Pancreas (tissue), 10 donors: ENCODE measurements at regions not wholly inside any gene's neighbourhood (a gene's known extent, or its start where the extent isn't known, plus 50 kb on each side); places are given as distances from the start of the nearest gene placed in this dataset.

Experiments
- ATAC-seq, 4 donors: fragments of 200-7000 bp; cut with Tn5 transposase; one replicate each; pipeline versions ENCODE4 v1.8.0 to v1.9.1; 2020; ENCODE audit warnings: mild to moderate bottlenecking in 4 of 4, moderate library complexity in 4 of 4
- DNase-seq, 6 donors: peaks; one replicate each; pipeline ENCODE4 v3.0.0-alpha.2; 2020
- FAIRE-seq: peaks from 2 replicates; lab custom pipeline; 2012; peaks lifted over from hg19 to GRCh38; lab: Jason Lieb, UNC
- H3K27ac ChIP-seq, 4 donors: fragments of 200-600 bp; sonication (generic); 1 replicate in 3 of 4; 2 replicates in 1 of 4; pipeline versions ENCODE4 v1.5.0 to v1.8.0; 2020
- H3K27me3 ChIP-seq, 4 donors: fragments of 200-600 bp; one replicate each; pipeline ENCODE4 v1.8.0; 2021
- H3K36me3 ChIP-seq, 3 donors: fragments of 200-600 bp; sonication (generic) in 1 of 3; one replicate each; pipeline versions ENCODE4 v1.5.0 to v1.8.0; 2020 to 2021
- H3K4me1 ChIP-seq, 3 donors: fragments of 200-600 bp; one replicate each; pipeline ENCODE4 v1.8.0; 2021
- H3K4me3 ChIP-seq, 4 donors: fragments of 200-600 bp; sonication (generic) in 2 of 4; one replicate each; pipeline versions ENCODE4 v1.5.0 to v1.8.0; 2020 to 2021
- H3K9me3 ChIP-seq, 4 donors: fragments of 200-600 bp; one replicate each; pipeline ENCODE4 v1.8.0; 2021
- WGBS, 2 donors: extraction: QIAGEN DNeasy Blood & Tissue Kit; methylation state at CpG; one replicate each; pipeline ENCODE4 v1.1.7; 2013; 5-methylcytosine and 5-hydroxymethylcytosine counted together
- intact Hi-C, 3 donors: fragments of 100-400 bp; cut with DNase I; formaldehyde crosslinking; loops; one replicate each; pipeline versions ENCODE4 v1.11.1 to v1.14.2; 2022
- TF ChIP-seq, protein P1 (sequence below), 4 donors: fragments of 200-600 bp; sonication (generic) in 3 of 4; IDR thresholded peaks; one replicate each; pipeline versions ENCODE4 v1.5.0 to v1.8.0; 2021; ENCODE audit warnings: antibody characterized with exemption in 4 of 4
- donor health status: healthy with polysubstance abuse.
- donor health status: DM: no; HTN: no; CAD: no; lungs with moderate emphysema.
- donor health status: DM: no; HTN: no; CAD: no.
- donor health status: control.
- donor health status: control.
- donor health status: Bipolar disorder and iron deficiency.
- donor health status: DM: yes; HTN: yes; CAD: no.
- donor health status: DM: no; HTN: no; CAD: no.
- donor health status: DM: no; HTN: no; CAD: no.
- donor health status: DM: yes; HTN: yes; CAD: no.

GRCh38 chr6:101113468-101114260 lies 232.5 kb upstream of the ASCC3 start:
- no peaks in the 10 kb centered on the region for H3K36me3 ChIP-seq
- WGBS, 2 donors, result 41 to 55% methylated on average over 4 of the region's 4 CpGs
- no peaks in the 10 kb centered on the region for H3K4me1 ChIP-seq
- TF ChIP-seq, protein P1, sequence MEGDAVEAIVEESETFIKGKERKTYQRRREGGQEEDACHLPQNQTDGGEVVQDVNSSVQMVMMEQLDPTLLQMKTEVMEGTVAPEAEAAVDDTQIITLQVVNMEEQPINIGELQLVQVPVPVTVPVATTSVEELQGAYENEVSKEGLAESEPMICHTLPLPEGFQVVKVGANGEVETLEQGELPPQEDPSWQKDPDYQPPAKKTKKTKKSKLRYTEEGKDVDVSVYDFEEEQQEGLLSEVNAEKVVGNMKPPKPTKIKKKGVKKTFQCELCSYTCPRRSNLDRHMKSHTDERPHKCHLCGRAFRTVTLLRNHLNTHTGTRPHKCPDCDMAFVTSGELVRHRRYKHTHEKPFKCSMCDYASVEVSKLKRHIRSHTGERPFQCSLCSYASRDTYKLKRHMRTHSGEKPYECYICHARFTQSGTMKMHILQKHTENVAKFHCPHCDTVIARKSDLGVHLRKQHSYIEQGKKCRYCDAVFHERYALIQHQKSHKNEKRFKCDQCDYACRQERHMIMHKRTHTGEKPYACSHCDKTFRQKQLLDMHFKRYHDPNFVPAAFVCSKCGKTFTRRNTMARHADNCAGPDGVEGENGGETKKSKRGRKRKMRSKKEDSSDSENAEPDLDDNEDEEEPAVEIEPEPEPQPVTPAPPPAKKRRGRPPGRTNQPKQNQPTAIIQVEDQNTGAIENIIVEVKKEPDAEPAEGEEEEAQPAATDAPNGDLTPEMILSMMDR (IDR thresholded peaks at IDR 0.05), result no peak
- H3K27me3 ChIP-seq, result no peaks in the 10 kb centered on the region
- no peaks in the 10 kb centered on the region for H3K9me3 ChIP-seq
- FAIRE-seq (no peak), DNase-seq (no peak), ATAC-seq (no peak)
- no peak overlapping the region for H3K27ac ChIP-seq
- intact Hi-C loops, result no loop called here
- H3K4me3 ChIP-seq, result no peak overlapping the region

GRCh38 chr6:101114703-101115102 lies 233.6 kb upstream of the ASCC3 start:
- H3K4me1 ChIP-seq, result no peaks in the 10 kb centered on the region
- no peaks in the 10 kb centered on the region for H3K9me3 ChIP-seq
- TF ChIP-seq, protein P1 (IDR thresholded peaks at IDR 0.05), result peak in 2 of 4 donors; percentile 11 to 22
- no peaks in the 10 kb centered on the region for H3K27me3 ChIP-seq
- FAIRE-seq, result no peak
- intact Hi-C loops, result no loop called here
- H3K36me3 ChIP-seq, result no peaks in the 10 kb centered on the region
- DNase-seq, result no peak
- 0 to 3% methylated on average over 1 of the region's 1 CpG for WGBS, 2 donors
- no peak overlapping the region for H3K27ac ChIP-seq
- H3K4me3 ChIP-seq, result no peak overlapping the region
- peak in 3 of 4 donors; percentile 66 to 76 (median 70) for ATAC-seq

- 62 to 72% methylated on average over 5 of the region's 5 CpGs for WGBS, 2 donors
- TF ChIP-seq, protein P1 (IDR thresholded peaks at IDR 0.05), result no peak
- no peaks in the 10 kb centered on the region for H3K4me1 ChIP-seq
- no peak for FAIRE-seq
- H3K9me3 ChIP-seq, result no peaks in the 10 kb centered on the region
- intact Hi-C loops, result no loop called here
- ATAC-seq, result no peak
- no peak for DNase-seq
- H3K27me3 ChIP-seq, result no peaks in the 10 kb centered on the region
- no peak overlapping the region for H3K4me3 ChIP-seq
- H3K36me3 ChIP-seq, result no peaks in the 10 kb centered on the region
- H3K27ac ChIP-seq, result no peak overlapping the region
These were observed 235.2 kb upstream of the ASCC3 start for GRCh38 chr6:101116337-101116736.

- DNase-seq (peak in 2 of 6 donors; percentile 28 to 48), FAIRE-seq (no peak), ATAC-seq (no peak)
- TF ChIP-seq, protein P1 (IDR thresholded peaks at IDR 0.05), result no peak
- WGBS, 2 donors, result 39 to 50% methylated on average over 11 of the region's 11 CpGs
- Histone ChIP-seq H3K9me3 (no peaks in the 10 kb centered on the region), H3K4me1 (no peaks in the 10 kb centered on the region), H3K27me3 (no peaks in the 10 kb centered on the region), H3K27ac (no peak overlapping the region), H3K36me3 (no peaks in the 10 kb centered on the region), H3K4me3 (no peak overlapping the region)
- intact Hi-C loops, result no loop called here
These were observed 236.4 kb upstream of the ASCC3 start for GRCh38 chr6:101117393-101118135.

DNA sequence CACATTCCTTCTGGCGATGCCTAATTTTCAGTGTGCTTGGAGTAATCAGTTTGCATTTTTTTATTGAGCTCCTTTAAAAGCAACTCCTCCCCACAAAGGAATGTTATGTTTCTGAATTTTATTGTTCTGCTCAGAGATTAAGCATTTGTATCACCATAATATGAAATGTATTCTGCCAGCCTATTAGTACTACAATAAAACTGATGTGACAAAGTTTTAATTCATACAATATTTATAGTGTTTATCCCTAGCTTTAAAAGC lies 236.9 kb upstream of the ASCC3 start:
- ATAC-seq (no peak), DNase-seq (no peak), FAIRE-seq (no peak)
- no peak overlapping the region for H3K27ac ChIP-seq
- no peaks in the 10 kb centered on the region for H3K27me3 ChIP-seq
- no peaks in the 10 kb centered on the region for H3K9me3 ChIP-seq
- H3K4me3 ChIP-seq, result no peak overlapping the region
- 20 to 44% methylated on average over 1 of the region's 1 CpG for WGBS, 2 donors
- H3K4me1 ChIP-seq, result no peaks in the 10 kb centered on the region
- H3K36me3 ChIP-seq, result no peaks in the 10 kb centered on the region
- TF ChIP-seq, protein P1 (IDR thresholded peaks at IDR 0.05), result no peak
- intact Hi-C loops, result no loop called here
